ENCODE measurements at regions not wholly inside any gene's neighbourhood (a gene's known extent, or its start where the extent isn't known, plus 50 kb on each side); places are given as distances from the start of the nearest gene placed in this dataset.
A peak's percentile ranks its signal among the peaks of the same experiment; 100 is the strongest.

- TF ChIP-seq CTCF (IDR thresholded peaks at IDR 0.05) (peak; percentile 70), TCF12 (IDR thresholded peaks at IDR 0.05) (no peak), FOSL2 (IDR thresholded peaks at IDR 0.05; ENCODE audit: borderline replicate concordance, low read depth) (peak; percentile 63; the same call in 1 of the 2 replicates), RAD21 (IDR thresholded peaks at IDR 0.05; ENCODE audit: low read length) (peak; percentile 89), GABPA (IDR thresholded peaks at IDR 0.05; ENCODE audit: low read depth) (no peak), FOXJ3 (CRISPR knock-in tag; IDR thresholded peaks at IDR 0.05) (no peak), SMC3 (IDR thresholded peaks at IDR 0.05; ENCODE audit: low read depth, low read length) (peak; percentile 71), JUND (IDR thresholded peaks at IDR 0.05) (peak; percentile 64), PBX3 (IDR thresholded peaks at IDR 0.05) (peak; percentile 83), IRF3 (IDR thresholded peaks at IDR 0.05; ENCODE audit: low read depth, low read length) (no peak)
Observed at GRCh38 chr2:180125245-180125962, 118.3 kb upstream of the CWC22 start (continued).

GRCh38 chr2:180124273-180125139 lies 117.4 kb upstream of the CWC22 start:
- no peak overlapping the region for H3K9ac ChIP-seq
- no peaks in the 10 kb centered on the region for H3K9me2 ChIP-seq
- H3K36me3 ChIP-seq (replicated peaks in 1 of 2; ENCODE audit: control insufficient read depth in 1 of 2, insufficient read depth in 2 of 2, low read length in 1 of 2), result no peaks in the 10 kb centered on the region
- CTCF ChIA-PET, result interaction anchor here (0.6 to 4.9 kb wide), 40 partner anchors 9 to 1961 kb away, joined by 3 to 50 read pairs (median 4); partner anchors contain the start of genes ITGA4 and UBE2E3
- whole genome bisulfite sequencing (ENCODE audit: low lambda C conversion rate), result 17% methylated on average over 8 of the region's 8 CpGs
- no peak overlapping the region; a peak in 1 of 4 replicates for H3K4me3 ChIP-seq (ENCODE audit: low read depth in 2 of 2, low read length in 1 of 2)
- no peaks in the 10 kb centered on the region for H4K20me1 ChIP-seq (ENCODE audit: insufficient read depth)
- peaks cover 0 to 2% of the 10 kb centered on the region in 2 experiments; a peak in 1 of 4 replicates for H3K4me1 ChIP-seq (ENCODE audit: control insufficient read depth in 1 of 2, insufficient read depth in 2 of 2, low read depth in 1 of 2, low read length in 1 of 2)
- H3K4me2 ChIP-seq, result no peak overlapping the region
- TF ChIP-seq CTCF (IDR thresholded peaks at IDR 0.05), result peak; percentile 77
- no peak for TF ChIP-seq POLR2AphosphoS5 (IDR thresholded peaks at IDR 0.05; ENCODE audit: low read depth, low read length)
- TF ChIP-seq SMC3 (IDR thresholded peaks at IDR 0.05; ENCODE audit: low read depth, low read length), result peak; percentile 42; the same call in 1 of the 2 replicates
- peak; percentile 88 for TF ChIP-seq RAD21 (IDR thresholded peaks at IDR 0.05; ENCODE audit: low read length)
- TF ChIP-seq JUND (IDR thresholded peaks at IDR 0.05), result no peak
- no peaks in the 10 kb centered on the region for H3K79me2 ChIP-seq (ENCODE audit: insufficient read depth)
- H2AFZ ChIP-seq (ENCODE audit: low read depth), result peak overlapping the region; percentile 30; the same call in 1 of the 2 replicates
- H3K9me3 ChIP-seq, result no peaks in the 10 kb centered on the region
- no peaks in the 10 kb centered on the region for H3K27me3 ChIP-seq (ENCODE audit: insufficient read depth)
- no peaks in the 10 kb centered on the region for H3F3A ChIP-seq (replicated peaks; ENCODE audit: insufficient read depth)
- DNase-seq, result peak; percentile 41
- POLR2A ChIA-PET, result no interaction called here
- H3K27ac ChIP-seq (ENCODE audit: low read depth in 2 of 2, low read length in 1 of 2), result no peak overlapping the region

All from SK-N-SH (cell line).